DMS153 (cell line): ENCODE measurements at regions not wholly inside any gene's neighbourhood (a gene's known extent, or its start where the extent isn't known, plus 50 kb on each side); places are given as distances from the start of the nearest gene placed in this dataset.
"Not testable (repeated sequence)": the region's sequence is repeated elsewhere in the genome, so short reads cannot be mapped to it uniquely, and the experiment has no call there.

Experiments
- DNase-seq: peaks from one replicate; lab custom pipeline; 2025; lab: John Stamatoyannopoulos, UW

DNA sequence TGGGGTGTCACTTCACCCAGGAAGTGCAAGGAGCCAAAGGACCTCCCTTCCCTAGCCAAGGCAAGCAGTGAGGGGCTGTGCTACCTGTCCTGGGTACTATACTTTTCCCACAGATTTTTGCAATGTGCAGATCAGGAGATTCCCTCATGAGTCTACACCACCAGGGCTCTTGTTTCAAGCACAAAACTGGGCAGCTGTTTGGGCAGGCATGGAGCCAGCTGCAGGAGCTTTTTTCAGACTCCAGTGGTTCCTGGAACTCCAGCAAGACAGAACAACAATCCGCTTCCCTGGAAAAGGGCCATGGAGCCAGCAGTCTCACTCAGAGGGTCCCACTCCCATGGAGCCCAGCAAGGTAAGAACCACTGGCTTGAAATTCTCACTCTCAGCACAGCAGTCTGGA is 1649.6 kb downstream of the LRRC4C start:
- DNase-seq, result no peak

- DNase-seq, result no peak
These were observed 1651.5 kb downstream of the LRRC4C start for GRCh38 chr11:39807904-39808303.

- no peak for DNase-seq
These were observed 1652.8 kb downstream of the LRRC4C start for GRCh38 chr11:39806652-39807051.

DNA sequence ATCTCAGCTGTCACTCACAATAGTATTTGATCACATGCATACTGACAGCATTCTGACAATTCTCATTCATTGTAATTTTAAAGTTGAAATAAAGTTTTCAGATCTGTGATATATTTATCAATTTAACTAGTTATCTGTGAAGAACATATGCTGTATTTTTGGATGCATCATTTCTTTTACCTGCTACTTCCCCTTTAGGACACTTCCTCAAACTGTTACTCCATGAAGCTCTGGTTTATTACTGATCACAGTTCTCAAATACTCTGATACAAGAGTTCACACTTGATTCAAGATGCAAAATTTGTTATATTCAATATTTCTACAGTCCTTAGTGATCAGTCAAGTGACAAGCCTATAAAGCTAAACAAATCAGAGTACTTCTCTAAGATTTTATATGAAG is 1655.2 kb downstream of the LRRC4C start:
- DNase-seq, result no peak

DNA sequence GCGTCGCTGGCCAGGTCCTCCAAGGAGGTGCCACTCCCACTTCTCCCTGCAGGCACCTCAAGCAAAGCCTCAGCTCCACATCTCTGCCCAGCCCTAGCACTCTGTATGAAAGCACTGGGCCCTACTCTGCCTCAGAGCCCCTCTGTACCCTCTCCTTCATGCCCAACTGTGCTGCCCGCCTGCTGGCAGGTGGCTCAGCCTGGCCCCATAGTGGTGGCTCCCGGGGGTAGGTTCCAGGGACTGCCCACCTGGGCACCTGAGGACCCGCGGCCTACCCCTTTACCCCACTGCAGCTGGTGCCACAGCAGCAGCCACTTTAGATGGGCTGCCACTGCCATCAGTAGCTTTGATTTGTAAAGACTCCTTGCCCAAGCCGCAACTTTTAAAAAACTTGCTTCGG is 1672.8 kb downstream of the LRRC4C start:
- no peak for DNase-seq

DNA sequence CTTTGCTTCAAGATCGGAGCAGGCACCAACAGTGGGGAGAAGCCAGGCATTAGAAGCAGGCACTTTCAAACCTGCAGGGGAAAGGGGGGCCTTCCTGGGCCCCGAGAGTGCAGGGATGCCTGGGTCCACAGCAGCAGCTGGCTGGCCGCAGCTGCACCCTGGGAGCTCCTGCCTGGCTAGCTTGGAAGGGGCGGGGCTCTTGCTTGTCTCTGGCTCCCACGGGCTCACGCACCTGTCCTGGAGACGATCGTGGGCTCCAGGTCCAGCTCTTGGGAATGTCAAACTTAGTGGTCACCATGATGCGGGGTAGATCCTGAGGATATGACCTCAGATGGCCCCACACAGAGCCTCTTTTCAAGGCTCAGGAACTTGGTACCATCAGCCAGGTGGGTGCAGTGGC is 1673.2 kb downstream of the LRRC4C start:
- DNase-seq, result no peak

DNA sequence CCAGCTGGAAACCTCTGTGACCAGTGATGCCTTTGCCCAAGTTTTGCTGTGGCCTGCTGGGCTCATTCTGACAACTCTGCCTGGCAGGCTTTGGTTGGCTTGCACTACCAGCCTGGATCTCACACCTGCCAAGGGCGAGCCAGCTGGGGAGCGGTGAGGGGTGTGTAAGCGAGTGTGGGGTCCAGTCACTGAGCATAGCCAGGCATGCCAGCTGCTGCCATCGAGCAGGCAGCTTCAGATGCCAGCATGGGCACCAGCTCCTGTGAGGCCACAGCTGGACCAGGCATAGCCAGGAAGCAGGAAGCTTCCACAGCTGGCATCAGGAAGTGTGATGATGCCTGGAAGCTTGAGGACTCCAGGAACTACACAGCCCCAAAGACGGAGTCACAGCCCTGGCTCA is 1674.6 kb downstream of the LRRC4C start:
- DNase-seq, result no peak

DNA sequence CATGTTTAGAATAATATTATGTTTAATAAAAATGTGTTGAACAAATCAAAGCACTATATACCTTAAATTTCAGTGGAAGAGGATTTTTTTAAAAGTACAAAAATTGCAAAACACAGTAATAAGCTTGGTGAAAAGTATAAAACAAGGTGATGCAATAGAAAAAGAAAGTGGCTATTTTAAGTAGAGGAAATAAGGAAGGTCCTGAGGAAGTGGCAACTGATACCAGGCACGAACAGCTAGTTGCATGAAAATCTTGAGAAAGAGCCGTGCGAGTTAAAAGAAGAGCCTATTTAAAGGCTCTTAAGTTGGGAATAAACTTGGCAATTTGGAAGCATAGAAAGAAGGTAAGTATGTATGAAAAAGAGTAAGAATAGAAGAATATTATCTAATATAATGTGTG is 1679.3 kb downstream of the LRRC4C start:
- DNase-seq, result no peak

DNA sequence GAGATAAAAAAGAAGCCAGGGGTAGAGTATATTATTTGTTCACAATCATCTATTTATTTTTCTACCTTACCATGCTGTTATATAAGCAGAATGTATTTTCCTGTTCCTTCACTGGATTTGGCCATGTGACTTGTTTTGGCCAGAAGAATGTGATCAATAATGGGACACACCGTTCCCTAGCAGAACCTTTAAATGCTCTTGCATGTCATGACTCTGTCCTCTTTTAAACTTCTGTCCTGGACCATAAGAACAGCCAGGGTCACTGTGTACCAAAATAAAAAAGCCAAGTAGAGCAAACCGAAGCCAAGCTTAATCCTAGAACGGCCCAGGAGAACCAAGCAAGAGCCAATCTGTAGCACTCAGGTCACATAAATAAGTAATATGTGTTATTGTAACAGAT is 1682.4 kb downstream of the LRRC4C start:
- DNase-seq, result no peak

GRCh38 chr11:39772525-39773137 is 1686.8 kb downstream of the LRRC4C start:
- DNase-seq, result no peak

- DNase-seq, result no peak
These were observed 1691.2 kb downstream of the LRRC4C start for GRCh38 chr11:39768214-39768613.

- DNase-seq, result no peak
These were observed 1714.1 kb downstream of the LRRC4C start for GRCh38 chr11:39745401-39745800.

DNA sequence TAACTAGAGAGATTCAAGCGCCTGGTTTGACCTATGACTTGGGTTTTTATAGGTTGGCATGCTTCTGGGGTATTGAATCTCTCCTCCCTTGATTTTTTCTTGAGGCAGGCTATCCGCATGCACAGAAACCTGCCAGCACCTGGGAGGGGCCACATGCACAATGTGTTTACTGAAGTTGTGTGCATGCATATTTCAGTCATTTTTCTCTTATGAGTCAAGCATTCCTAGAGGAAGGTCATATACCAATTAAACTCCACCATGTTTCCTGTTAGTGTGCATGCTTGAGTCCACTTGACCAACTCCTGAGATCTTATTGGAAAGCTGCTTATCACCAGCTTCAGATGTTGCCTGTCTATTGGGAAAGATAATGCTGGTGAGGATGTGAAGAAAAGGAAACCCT is 1718.4 kb downstream of the LRRC4C start:
- no peak for DNase-seq

DNA sequence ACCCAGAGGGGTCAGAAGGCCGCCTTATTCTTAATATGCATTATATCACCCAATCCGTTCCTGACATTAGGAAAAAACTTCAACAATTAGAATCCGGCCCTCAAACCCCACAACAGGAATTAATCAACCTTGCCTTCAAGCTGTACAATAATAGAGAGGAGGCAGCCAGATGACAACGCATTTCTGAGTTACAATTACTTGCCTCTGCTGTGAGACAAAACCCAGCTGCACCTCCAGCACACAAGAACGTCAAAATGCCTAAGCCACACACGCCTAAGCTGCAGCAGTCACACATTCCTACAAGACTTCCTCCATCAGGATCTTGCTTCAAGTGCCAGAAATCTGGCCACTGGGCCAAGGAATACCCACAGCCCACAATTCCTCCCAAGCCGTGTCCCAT is 1723.1 kb downstream of the LRRC4C start:
- not testable (repeated sequence) for DNase-seq

DNA sequence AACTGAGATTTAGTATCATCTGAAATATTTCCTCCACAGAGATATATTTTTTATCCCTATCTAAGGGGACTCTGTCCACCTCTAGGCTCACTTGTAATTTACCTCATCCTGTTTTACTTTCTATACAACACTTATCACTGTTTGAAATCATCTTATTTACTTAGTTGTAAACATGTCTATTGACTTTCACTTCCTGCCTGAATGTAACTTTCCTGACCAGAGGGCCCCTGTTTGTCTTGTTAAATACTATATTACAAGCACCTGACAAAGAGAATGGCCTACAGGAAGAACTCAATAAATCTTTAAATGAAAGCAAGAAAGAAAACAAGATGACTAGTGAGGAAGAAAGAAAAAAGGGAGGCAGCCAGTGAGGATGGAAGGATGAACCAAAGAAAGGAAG is 1727.5 kb downstream of the LRRC4C start:
- DNase-seq, result peak; percentile 66

- no peak for DNase-seq
These were observed 1734.4 kb downstream of the LRRC4C start for GRCh38 chr11:39725081-39725480.

DNA sequence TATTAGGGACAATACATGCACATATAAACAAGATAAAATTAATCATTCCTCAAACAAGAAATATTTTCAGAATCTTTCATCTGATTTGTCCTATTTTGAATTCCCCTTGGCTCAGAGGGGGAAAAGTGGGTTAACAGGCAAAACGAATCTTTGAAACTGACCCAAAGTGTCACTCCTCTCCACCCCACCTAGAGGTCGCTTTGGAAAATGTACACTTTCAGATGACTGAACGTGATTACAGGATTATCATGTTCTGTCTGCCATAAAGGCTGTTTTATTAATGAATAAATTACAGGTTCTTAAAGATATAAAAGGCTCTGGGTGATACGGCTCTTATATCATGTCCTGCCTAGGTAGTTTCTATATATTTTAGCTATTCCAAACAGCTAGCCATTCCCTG is 1735.0 kb downstream of the LRRC4C start:
- no peak for DNase-seq

DNA sequence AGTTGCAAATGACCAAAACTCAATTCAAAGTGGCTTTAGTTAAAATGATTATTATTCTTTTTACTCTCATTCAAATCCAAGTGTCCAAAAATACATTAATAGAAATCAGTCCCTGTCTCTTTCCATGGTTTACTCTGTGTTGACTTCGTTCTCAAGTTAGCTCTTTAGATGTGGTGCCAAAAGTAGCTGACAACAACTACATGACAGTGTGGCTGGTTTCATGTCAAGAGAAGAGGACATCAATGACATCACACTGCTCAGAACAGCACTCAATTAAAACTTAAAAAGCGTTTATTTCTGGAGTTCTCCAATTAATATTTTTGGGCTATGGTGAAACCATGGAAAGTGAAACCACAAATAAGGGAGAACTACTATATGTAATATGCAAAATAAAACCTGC is 1746.9 kb downstream of the LRRC4C start:
- no peak for DNase-seq

DNA sequence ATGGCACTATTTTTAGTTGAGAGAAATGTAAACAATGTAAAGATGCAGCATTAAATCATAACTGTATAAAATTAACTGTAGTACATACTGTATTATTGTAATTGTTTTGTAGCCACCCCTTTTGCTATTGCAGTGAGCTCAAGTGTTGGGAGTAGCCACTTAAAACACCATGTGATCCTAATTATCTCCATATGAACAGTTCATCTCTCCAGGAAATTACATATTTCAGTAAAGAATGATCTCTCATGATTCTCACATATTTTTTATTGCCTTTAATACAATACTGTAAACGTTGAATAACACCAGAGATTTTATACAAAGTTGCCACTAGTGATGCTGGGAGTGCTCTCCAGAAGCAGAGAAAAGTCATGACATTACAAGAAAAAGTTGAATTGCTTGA is 1768.6 kb downstream of the LRRC4C start:
- DNase-seq, result no peak

GRCh38 chr11:39683951-39684554 is 1775.4 kb downstream of the LRRC4C start:
- DNase-seq, result no peak

GRCh38 chr11:39683288-39683950 is 1776.0 kb downstream of the LRRC4C start:
- DNase-seq, result no peak

- no peak for DNase-seq
These were observed 1778.0 kb downstream of the LRRC4C start for GRCh38 chr11:39681428-39681827.

- DNase-seq, result no peak
These were observed 1780.5 kb downstream of the LRRC4C start for GRCh38 chr11:39678996-39679395.

DNA sequence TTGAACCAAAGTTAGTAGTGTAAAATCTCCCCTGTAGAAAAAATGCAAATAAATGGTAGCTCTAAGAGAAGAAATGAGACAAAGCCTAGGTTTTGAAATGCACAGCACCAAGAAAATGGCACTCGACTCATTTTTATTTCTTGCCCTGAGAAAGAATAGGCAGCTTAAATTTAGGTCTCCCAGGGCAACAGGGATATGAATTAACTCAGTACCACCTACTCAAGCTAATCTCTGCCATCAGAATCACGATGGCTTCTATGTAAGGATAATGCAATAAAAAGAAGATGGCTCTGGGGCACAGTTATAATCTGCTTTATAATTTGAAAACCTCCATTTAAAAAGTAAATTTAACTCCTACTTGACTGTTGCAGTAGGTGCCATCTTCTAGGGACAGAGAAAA is 1784.3 kb downstream of the LRRC4C start:
- no peak for DNase-seq
